OCI-LY7 (cell line): ENCODE measurements at regions not wholly inside any gene's neighbourhood (a gene's known extent, or its start where the extent isn't known, plus 50 kb on each side); places are given as distances from the start of the nearest gene placed in this dataset.

Source experiments
- BruUV-seq: library from RNA; stranded (reverse); fragments of 400-500 nt; replicated peaks from 2 replicates; lab custom pipeline; 2021; lab: Mats Ljungman, UMichigan
- CTCF ChIA-PET: fragments of 300-600 bp; sonication (Branson Sonifier 250); formaldehyde crosslinking; loops from one replicate; lab custom pipeline; 2022; ENCODE audit warnings: antibody characterized with exemption; ENCODE audit not compliant: unreplicated experiment; lab: Charles Lee
- POLR2A ChIA-PET: fragments of 300-600 bp; sonication (Branson Sonifier 250); formaldehyde crosslinking; loops from one replicate; lab custom pipeline; 2022; ENCODE audit warnings: antibody characterized with exemption; lab: Charles Lee
- DNase-seq: peaks from one replicate; pipeline ENCODE4 v3.0.0-alpha.2; 2015; ENCODE audit warnings: low spot score
- H2AFZ ChIP-seq: fragments of 200-600 bp; sonication (generic), shearing (Covaris generic); 2 replicates; pipeline ENCODE4 v1.6.1; 2014; ENCODE audit warnings: mild to moderate bottlenecking, antibody characterized with exemption, low read length, moderate library complexity
- H3K27ac ChIP-seq: fragments of 200-600 bp; sonication (generic); 2 replicates; pipeline ENCODE4 v1.5.1; 2014; ENCODE audit warnings: mixed run types, low read depth, mild to moderate bottlenecking, moderate library complexity, low read length, inconsistent platforms; ENCODE audit not compliant: poor library complexity, severe bottlenecking
- H3K36me3 ChIP-seq: fragments of 200-600 bp; sonication (generic); 2 replicates; pipeline ENCODE4 v1.6.1; 2014; ENCODE audit warnings: mild to moderate bottlenecking, antibody characterized with exemption, low read length, moderate library complexity, mixed read lengths; ENCODE audit not compliant: insufficient read depth
- H3K4me1 ChIP-seq: fragments of 200-600 bp; sonication (generic); 2 replicates; pipeline ENCODE4 v1.5.1; 2014; ENCODE audit warnings: mild to moderate bottlenecking, low read length; ENCODE audit not compliant: insufficient read depth, poor library complexity, severe bottlenecking
- H3K4me2 ChIP-seq: fragments of 200-600 bp; sonication (generic); 2 replicates; pipeline ENCODE4 v1.6.1; 2014; ENCODE audit warnings: mild to moderate bottlenecking, low read length
- H3K4me3 ChIP-seq: fragments of 200-600 bp; sonication (generic); 2 replicates; pipeline ENCODE4 v1.5.1; 2014; ENCODE audit warnings: mild to moderate bottlenecking, low read depth, low read length; ENCODE audit not compliant: poor library complexity, severe bottlenecking
- H3K79me2 ChIP-seq: fragments of 200-600 bp; sonication (generic); 2 replicates; pipeline ENCODE4 v1.6.1; 2016; ENCODE audit warnings: low read depth, mild to moderate bottlenecking, low read length, moderate library complexity, mixed read lengths; ENCODE audit not compliant: insufficient read depth
- H3K9me2 ChIP-seq: fragments of 200-600 bp; sonication (generic); 2 replicates; pipeline ENCODE4 v1.6.1; 2016; ENCODE audit warnings: mild to moderate bottlenecking, low read length, mixed read lengths; ENCODE audit not compliant: insufficient read depth
- H3K9me3 ChIP-seq: fragments of 200-600 bp; sonication (generic); 2 replicates; pipeline ENCODE4 v1.6.1; 2014; ENCODE audit warnings: mild to moderate bottlenecking, mixed run types, low read length, mixed read lengths
- H4K20me1 ChIP-seq: fragments of 200-600 bp; sonication (generic); 2 replicates; pipeline ENCODE4 v1.6.1; 2014; ENCODE audit warnings: mild to moderate bottlenecking, antibody characterized with exemption, low read length, moderate library complexity, mixed read lengths; ENCODE audit not compliant: insufficient read depth
- CTCF ChIP-seq: fragments of 200-600 bp; sonication (generic); conservative IDR thresholded peaks from 2 replicates; pipeline ENCODE4 v1.5.1; 2014; ENCODE audit warnings: mild to moderate bottlenecking, antibody characterized with exemption, low read length, moderate library complexity, mixed read lengths
- EZH2phosphoT487 ChIP-seq: fragments of 200-600 bp; sonication (generic); IDR thresholded peaks from 2 replicates; pipeline ENCODE4 v1.6.1; 2018; ENCODE audit warnings: low read depth, borderline replicate concordance, mild to moderate bottlenecking, mixed run types, antibody characterized with exemption, low read length, moderate library complexity, mixed read lengths
- intact Hi-C: fragments of 100-400 bp; cut with micrococcal nuclease; formaldehyde crosslinking; loops from one replicate; pipeline ENCODE4 v1.10.0; 2022; ENCODE audit not compliant: unreplicated experiment

GRCh38 chr2:122367646-122368010, 612.2 kb downstream of the TSN start:
- TF ChIP-seq EZH2phosphoT487 (no peak), CTCF (no peak)
- H4K20me1 ChIP-seq: no peaks in the 10 kb centered on the region
- no peaks in the 10 kb centered on the region for H3K4me1 ChIP-seq
- ChIA-PET CTCF (no interaction called here), POLR2A (no interaction called here)
- no peaks in the 10 kb centered on the region for H3K9me3 ChIP-seq
- H3K27ac ChIP-seq: no peak overlapping the region
- no peak overlapping the region for H3K4me2 ChIP-seq
- no peaks in the 10 kb centered on the region for H3K9me2 ChIP-seq
- no peak overlapping the region for H3K4me3 ChIP-seq
- intact Hi-C loops: no loop called here
- BruUV-seq: no TSS peak
- no peak overlapping the region for H2AFZ ChIP-seq
- no peak for DNase-seq
- H3K79me2 ChIP-seq: no peaks in the 10 kb centered on the region
- no peaks in the 10 kb centered on the region for H3K36me3 ChIP-seq

GRCh38 chr2:122368576-122369243, 613.3 kb downstream of the TSN start:
- Histone ChIP-seq H3K36me3 (no peaks in the 10 kb centered on the region), H3K9me3 (no peaks in the 10 kb centered on the region), H3K27ac (no peak overlapping the region), H4K20me1 (no peaks in the 10 kb centered on the region), H3K9me2 (no peaks in the 10 kb centered on the region), H3K4me3 (no peak overlapping the region), H3K79me2 (no peaks in the 10 kb centered on the region), H3K4me2 (no peak overlapping the region), H2AFZ (no peak overlapping the region), H3K4me1 (no peaks in the 10 kb centered on the region)
- ChIA-PET POLR2A (interaction anchor here (1.5 kb wide), 1 partner anchor 8 kb away, joined by 3 read pairs; no protein-coding TSS in a partner anchor), CTCF (no interaction called here)
- BruUV-seq: no TSS peak
- DNase-seq: no peak
- TF ChIP-seq EZH2phosphoT487: no peak
- TF ChIP-seq CTCF: 0 out of 2 replicates have a peak, but pooled peaks have one; percentile 37
- intact Hi-C loops: no loop called here

GRCh38 chr2:122378521-122378920, 623.1 kb downstream of the TSN start:
- no TSS peak for BruUV-seq
- Histone ChIP-seq H3K4me1 (no peaks in the 10 kb centered on the region), H3K4me3 (no peak overlapping the region), H3K36me3 (no peaks in the 10 kb centered on the region), H3K27ac (no peak overlapping the region), H3K9me2 (no peaks in the 10 kb centered on the region), H2AFZ (no peak overlapping the region), H3K79me2 (no peaks in the 10 kb centered on the region), H3K9me3 (no peaks in the 10 kb centered on the region), H4K20me1 (no peaks in the 10 kb centered on the region), H3K4me2 (no peak overlapping the region)
- TF ChIP-seq EZH2phosphoT487: no peak
- no peak for TF ChIP-seq CTCF
- ChIA-PET CTCF (no interaction called here), POLR2A (no interaction called here)
- no peak for DNase-seq
- intact Hi-C loops: no loop called here
